HCT116 (cell line): ENCODE measurements at regions not wholly inside any gene's neighbourhood (a gene's known extent, or its start where the extent isn't known, plus 50 kb on each side); places are given as distances from the start of the nearest gene placed in this dataset.

Experiments
- ATAC-seq: fragments of 200-7000 bp; cut with Tn5 transposase; 2 replicates; pipeline ENCODE4 v1.9.1; 2020; ENCODE audit warnings: mild to moderate bottlenecking, moderate library complexity
- BruUV-seq: library from RNA; stranded (reverse); fragments of 400-500 nt; replicated peaks from 2 replicates; lab custom pipeline; 2021; lab: Mats Ljungman, UMichigan
- CTCF ChIA-PET: fragments of 300-600 bp; sonication (Branson Sonifier 250); formaldehyde crosslinking; loops from one replicate; lab custom pipeline; 2021; ENCODE audit warnings: antibody characterized with exemption; lab: Charles Lee
- POLR2A ChIA-PET: fragments of 300-600, 350-600 bp; sonication (Branson Sonifier 250); formaldehyde crosslinking; loops from one replicate; lab custom pipeline; 2021; ENCODE audit warnings: antibody characterized with exemption; lab: Charles Lee
- RAD21 ChIA-PET, 2 experiments: fragments of 300-600 bp; sonication (Branson Sonifier 250); formaldehyde crosslinking; loops; one replicate each; lab custom pipeline; 2023; ENCODE audit warnings: low total read pairs in 2 of 2; ENCODE audit not compliant: uncharacterized antibody in 2 of 2, unreplicated experiment in 2 of 2, low non-redundant PET in 1 of 2; lab: Charles Lee
- DNase-seq: peaks from one replicate; pipeline ENCODE4 v3.0.0-alpha.2; 2010; ENCODE audit warnings: low read depth, low spot score
- H2AFZ ChIP-seq: fragments of 200-600 bp; shearing (Covaris generic), sonication (generic); 2 replicates; pipeline ENCODE4 v1.6.1; 2017; ENCODE audit warnings: low read depth, mixed run types, mixed read lengths, antibody characterized with exemption, low read length; ENCODE audit not compliant: poor library complexity, severe bottlenecking
- H3K27ac ChIP-seq: 2 replicates; pipeline ENCODE4 v1.5.1; 2012; ENCODE audit warnings: low read depth, low read length
- H3K27me3 ChIP-seq: fragments of 200-600 bp; sonication (generic); 2 replicates; pipeline ENCODE4 v1.6.1; 2016; ENCODE audit warnings: mixed run types, low read length, mixed read lengths; ENCODE audit not compliant: insufficient read depth
- H3K36me3 ChIP-seq, 2 experiments: fragments of 200-500 bp in 1 of 2; fragments of 200-600 bp in 1 of 2; sonication (Bioruptor generic) in 1 of 2; sonication (generic) in 1 of 2; 2 replicates each; pipeline versions ENCODE4 v1.5.1 to v1.6.1; 2014 to 2016; ENCODE audit warnings: low read length in 2 of 2, inconsistent platforms in 1 of 2, mixed read lengths in 1 of 2, mixed run types in 1 of 2; ENCODE audit not compliant: insufficient read depth in 2 of 2, control insufficient read depth in 1 of 2
- H3K4me1 ChIP-seq, 2 experiments: fragments of 200-600 bp in 1 of 2; sonication (generic) in 1 of 2; 2 replicates each; pipeline versions ENCODE4 v1.5.1 to v1.6.1; 2012 to 2017; ENCODE audit warnings: low read length in 2 of 2, inconsistent platforms in 1 of 2, mild to moderate bottlenecking in 1 of 2, mixed read lengths in 1 of 2, mixed run types in 1 of 2, moderate library complexity in 1 of 2; ENCODE audit not compliant: insufficient read depth in 2 of 2, control insufficient read depth in 1 of 2
- H3K4me2 ChIP-seq: fragments of 200-600 bp; sonication (generic); 2 replicates; pipeline ENCODE4 v1.6.1; 2017; ENCODE audit warnings: mixed run types, low read length, mixed read lengths
- H3K4me3 ChIP-seq, 2 experiments: fragments of 200-600 bp in 1 of 2; sonication (generic) in 1 of 2; replicated peaks in 1 of 2; 2 replicates each; pipeline ENCODE4 v1.5.1; 2011 to 2016; ENCODE audit warnings: low read length in 2 of 2, control low read depth in 1 of 2, low read depth in 1 of 2, mild to moderate bottlenecking in 1 of 2, mixed read lengths in 1 of 2, mixed run types in 1 of 2
- H3K79me2 ChIP-seq: fragments of 200-600 bp; sonication (generic); 2 replicates; pipeline ENCODE4 v1.6.1; 2017; ENCODE audit warnings: mild to moderate bottlenecking, mixed run types, low read length, moderate library complexity, mixed read lengths; ENCODE audit not compliant: insufficient read depth
- H3K9ac ChIP-seq: fragments of 200-600 bp; sonication (generic); 2 replicates; pipeline ENCODE4 v1.6.1; 2016; ENCODE audit warnings: low read length, mixed read lengths
- H3K9me2 ChIP-seq: fragments of 200-600 bp; sonication (generic), shearing (Covaris generic); 2 replicates; pipeline ENCODE4 v1.6.1; 2017; ENCODE audit warnings: mixed run types, mild to moderate bottlenecking, moderate library complexity; ENCODE audit not compliant: insufficient read depth
- H3K9me3 ChIP-seq, 2 experiments: fragments of 200-500 bp in 1 of 2; fragments of 200-600 bp in 1 of 2; sonication (Bioruptor generic) in 1 of 2; sonication (generic) in 1 of 2; 2 replicates each; pipeline ENCODE4 v1.6.1; 2014 to 2017; ENCODE audit warnings: low read length in 2 of 2, mixed read lengths in 2 of 2, inconsistent platforms in 1 of 2, low read depth in 1 of 2, mild to moderate bottlenecking in 1 of 2, mixed run types in 1 of 2, moderate library complexity in 1 of 2; ENCODE audit not compliant: control insufficient read depth in 1 of 2, insufficient read depth in 1 of 2
- H4K20me1 ChIP-seq: fragments of 200-600 bp; sonication (generic), shearing (Covaris generic); 2 replicates; pipeline ENCODE4 v1.6.1; 2017; ENCODE audit warnings: mixed run types, mild to moderate bottlenecking, moderate library complexity; ENCODE audit not compliant: insufficient read depth
- CBX3 ChIP-seq: IDR thresholded peaks from 2 replicates; pipeline ENCODE4 v1.6.1; 2012; ENCODE audit warnings: low read depth
- EGR1 ChIP-seq: IDR thresholded peaks from 2 replicates; pipeline ENCODE4 v1.6.1; 2012; ENCODE audit warnings: low read depth
- EZH2 ChIP-seq: fragments of 200-600 bp; sonication (generic); IDR thresholded peaks from 2 replicates; pipeline ENCODE4 v1.6.1; 2017; ENCODE audit warnings: antibody characterized with exemption, mixed run types
- EZH2phosphoT487 ChIP-seq: fragments of 200-600 bp; IDR thresholded peaks from 2 replicates; pipeline ENCODE4 v1.6.1; 2018; ENCODE audit warnings: antibody characterized with exemption, borderline replicate concordance
- FOSL1 ChIP-seq: IDR thresholded peaks from 2 replicates; pipeline ENCODE4 v1.6.1; 2012; ENCODE audit warnings: low read depth
- JUND ChIP-seq: IDR thresholded peaks from 2 replicates; pipeline ENCODE4 v1.6.1; 2012
- MAX ChIP-seq: IDR thresholded peaks from 2 replicates; pipeline ENCODE4 v1.6.1; 2012
- POLR2A ChIP-seq: IDR thresholded peaks from 2 replicates; pipeline ENCODE4 v1.7.0; 2011; ENCODE audit warnings: borderline replicate concordance; ENCODE audit not compliant: insufficient read depth, insufficient read length; ENCODE audit errors: extremely low read depth
- TCF7L2 ChIP-seq: IDR thresholded peaks from 2 replicates; pipeline ENCODE4 v1.7.0; 2011; ENCODE audit warnings: borderline replicate concordance, inconsistent platforms; ENCODE audit not compliant: insufficient read depth, insufficient read length; ENCODE audit errors: extremely low read depth
- ZBTB33 ChIP-seq: IDR thresholded peaks from 2 replicates; pipeline ENCODE4 v1.6.1; 2011; ENCODE audit warnings: mild to moderate bottlenecking, low read length, moderate library complexity; ENCODE audit not compliant: insufficient replicate concordance; ENCODE audit errors: extremely low read depth
- ZNF274 ChIP-seq: fragments of 200-500 bp; sonication (Bioruptor generic); IDR thresholded peaks from 2 replicates; pipeline ENCODE4 v1.6.1; 2014; ENCODE audit warnings: mild to moderate bottlenecking, low read depth, low read length, inconsistent platforms
- intact Hi-C: fragments of 100-400 bp; cut with micrococcal nuclease; formaldehyde crosslinking; loops from 2 replicates; pipeline ENCODE4 v1.10.0; 2022
- TF ChIP-seq, protein P1 (sequence below): IDR thresholded peaks from 2 replicates; pipeline ENCODE4 v1.6.1; 2012; ENCODE audit warnings: low read depth

DNA sequence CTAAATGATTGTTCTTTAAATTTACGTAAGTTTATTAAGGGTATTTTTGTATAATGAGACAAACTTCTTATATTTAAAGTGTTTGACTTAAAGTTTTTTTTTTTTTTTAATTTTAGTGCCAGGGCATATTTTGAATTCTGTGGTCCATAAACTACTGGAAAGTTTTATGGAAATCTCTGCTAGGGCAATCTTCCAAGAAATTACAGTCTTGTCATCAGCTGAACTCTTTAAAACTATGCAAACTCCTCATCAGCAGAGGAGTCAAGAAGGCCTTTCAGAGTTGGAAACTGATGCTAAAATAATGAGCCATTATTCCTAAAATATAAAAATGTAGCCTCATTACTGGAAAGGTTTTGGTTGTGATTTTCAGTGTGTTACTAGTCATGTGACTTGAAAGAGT lies 1201.9 kb downstream of the BRINP3 start (continued):
- TF ChIP-seq, protein P1, sequence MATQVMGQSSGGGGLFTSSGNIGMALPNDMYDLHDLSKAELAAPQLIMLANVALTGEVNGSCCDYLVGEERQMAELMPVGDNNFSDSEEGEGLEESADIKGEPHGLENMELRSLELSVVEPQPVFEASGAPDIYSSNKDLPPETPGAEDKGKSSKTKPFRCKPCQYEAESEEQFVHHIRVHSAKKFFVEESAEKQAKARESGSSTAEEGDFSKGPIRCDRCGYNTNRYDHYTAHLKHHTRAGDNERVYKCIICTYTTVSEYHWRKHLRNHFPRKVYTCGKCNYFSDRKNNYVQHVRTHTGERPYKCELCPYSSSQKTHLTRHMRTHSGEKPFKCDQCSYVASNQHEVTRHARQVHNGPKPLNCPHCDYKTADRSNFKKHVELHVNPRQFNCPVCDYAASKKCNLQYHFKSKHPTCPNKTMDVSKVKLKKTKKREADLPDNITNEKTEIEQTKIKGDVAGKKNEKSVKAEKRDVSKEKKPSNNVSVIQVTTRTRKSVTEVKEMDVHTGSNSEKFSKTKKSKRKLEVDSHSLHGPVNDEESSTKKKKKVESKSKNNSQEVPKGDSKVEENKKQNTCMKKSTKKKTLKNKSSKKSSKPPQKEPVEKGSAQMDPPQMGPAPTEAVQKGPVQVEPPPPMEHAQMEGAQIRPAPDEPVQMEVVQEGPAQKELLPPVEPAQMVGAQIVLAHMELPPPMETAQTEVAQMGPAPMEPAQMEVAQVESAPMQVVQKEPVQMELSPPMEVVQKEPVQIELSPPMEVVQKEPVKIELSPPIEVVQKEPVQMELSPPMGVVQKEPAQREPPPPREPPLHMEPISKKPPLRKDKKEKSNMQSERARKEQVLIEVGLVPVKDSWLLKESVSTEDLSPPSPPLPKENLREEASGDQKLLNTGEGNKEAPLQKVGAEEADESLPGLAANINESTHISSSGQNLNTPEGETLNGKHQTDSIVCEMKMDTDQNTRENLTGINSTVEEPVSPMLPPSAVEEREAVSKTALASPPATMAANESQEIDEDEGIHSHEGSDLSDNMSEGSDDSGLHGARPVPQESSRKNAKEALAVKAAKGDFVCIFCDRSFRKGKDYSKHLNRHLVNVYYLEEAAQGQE, result no peak
- TF ChIP-seq EGR1 (no peak), EZH2phosphoT487 (no peak), POLR2A (no peak), EZH2 (no peak), TCF7L2 (no peak), FOSL1 (no peak)

DNA sequence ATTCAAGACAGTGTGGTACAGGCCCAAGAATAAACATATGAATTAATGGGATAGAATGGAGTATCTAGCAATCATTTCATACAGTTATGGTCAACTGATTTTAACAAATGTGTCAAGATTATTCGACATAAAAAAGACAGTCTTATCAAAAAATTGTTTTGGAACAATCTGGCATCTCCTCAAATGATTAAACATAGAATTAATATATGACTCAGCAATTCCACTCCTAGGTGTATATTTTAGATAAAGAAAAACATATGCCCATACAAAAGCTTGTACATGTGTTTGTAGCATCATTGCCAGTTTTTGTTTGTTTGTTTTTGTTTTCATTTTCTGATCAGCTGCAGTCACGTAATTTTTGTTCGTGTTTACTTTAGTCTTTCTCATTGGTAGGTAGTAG lies 1188.3 kb downstream of the BRINP3 start:
- no peak overlapping the region for H3K9ac ChIP-seq
- H3K27me3 ChIP-seq, result no peaks in the 10 kb centered on the region
- CTCF ChIA-PET, result no interaction called here
- H3K36me3 ChIP-seq, result no peaks in the 10 kb centered on the region
- BruUV-seq, result no TSS peak
- H3K4me3 ChIP-seq, result no peak overlapping the region
- H3K9me3 ChIP-seq, result no peaks in the 10 kb centered on the region
- no peak overlapping the region for H2AFZ ChIP-seq
- DNase-seq (no peak), ATAC-seq (no peak)
- H3K4me2 ChIP-seq, result no peak overlapping the region
- H3K27ac ChIP-seq, result no peak overlapping the region
- no peaks in the 10 kb centered on the region for H3K79me2 ChIP-seq
- H3K9me2 ChIP-seq, result 0 out of 2 replicates have a peak, but pooled peaks cover 3% of the 10 kb centered on the region
- RAD21 ChIA-PET, result no interaction called here
- H4K20me1 ChIP-seq, result no peaks in the 10 kb centered on the region
- H3K4me1 ChIP-seq, result no peaks in the 10 kb centered on the region
- TF ChIP-seq MAX, result no peak
- no peak for TF ChIP-seq CBX3
- TF ChIP-seq JUND, result no peak
- TF ChIP-seq ZBTB33, result no peak
- TF ChIP-seq FOSL1, result no peak
- no peak for TF ChIP-seq ZNF274
- POLR2A ChIA-PET, result no interaction called here
- intact Hi-C loops, result no loop called here
